ENCODE measurements at regions not wholly inside any gene's neighbourhood (a gene's known extent, or its start where the extent isn't known, plus 50 kb on each side); places are given as distances from the start of the nearest gene placed in this dataset.
"Not testable (repeated sequence)": the region's sequence is repeated elsewhere in the genome, so short reads cannot be mapped to it uniquely, and the experiment has no call there.

GRCh38 chr5:130643321-130643720 lies 521.7 kb downstream of the HINT1 start:
- TF ChIP-seq POLR2AphosphoS5 (IDR thresholded peaks at IDR 0.05; ENCODE audit: borderline replicate concordance, low read depth, low read length) = no peak
- TF ChIP-seq EZH2 (IDR thresholded peaks at IDR 0.05) = no peak
- TF ChIP-seq FOXP2 (optimal IDR thresholded peaks at IDR 0.05; ENCODE audit: control extremely low read depth, extremely low read length, insufficient read depth) = no peak

GRCh38 chr5:130642461-130642860 lies 522.6 kb downstream of the HINT1 start:
- Histone ChIP-seq H3K36me3 (ENCODE audit: insufficient read depth, low read length) (no peaks in the 10 kb centered on the region), H3K4me3 (no peak overlapping the region), H3K9ac (ENCODE audit: insufficient read length) (no peak overlapping the region), H3K27ac (no peak overlapping the region), H3K9me3 (ENCODE audit: low read depth, low read length) (no peaks in the 10 kb centered on the region)
- TF ChIP-seq POLR2AphosphoS5 (IDR thresholded peaks at IDR 0.05; ENCODE audit: borderline replicate concordance, low read depth, low read length) (no peak), EZH2 (IDR thresholded peaks at IDR 0.05) (no peak), FOXP2 (optimal IDR thresholded peaks at IDR 0.05; ENCODE audit: control extremely low read depth, extremely low read length, insufficient read depth) (no peak)
- no peak for DNase-seq (ENCODE audit: low read depth, low spot score)

More at GRCh38 chr5:130643321-130643720, 521.7 kb downstream of the HINT1 start:
- Histone ChIP-seq H3K4me3 (no peak overlapping the region), H3K36me3 (ENCODE audit: insufficient read depth, low read length) (no peaks in the 10 kb centered on the region), H3K27ac (no peak overlapping the region), H3K9me3 (ENCODE audit: low read depth, low read length) (no peaks in the 10 kb centered on the region), H3K9ac (ENCODE audit: insufficient read length) (no peak overlapping the region)
- DNase-seq (ENCODE audit: low read depth, low spot score) = no peak

- no peak for DNase-seq (ENCODE audit: low read depth, low spot score)
- H3K36me3 ChIP-seq (ENCODE audit: insufficient read depth, low read length) = no peaks in the 10 kb centered on the region
- no peak overlapping the region for H3K4me3 ChIP-seq
- H3K9ac ChIP-seq (ENCODE audit: insufficient read length) = no peak overlapping the region
- TF ChIP-seq FOXP2 (optimal IDR thresholded peaks at IDR 0.05; ENCODE audit: control extremely low read depth, extremely low read length, insufficient read depth) = no peak
- no peak for TF ChIP-seq EZH2 (IDR thresholded peaks at IDR 0.05)
- TF ChIP-seq POLR2AphosphoS5 (IDR thresholded peaks at IDR 0.05; ENCODE audit: borderline replicate concordance, low read depth, low read length) = no peak
- no peak overlapping the region for H3K27ac ChIP-seq
- no peaks in the 10 kb centered on the region for H3K9me3 ChIP-seq (ENCODE audit: low read depth, low read length)
Observed at GRCh38 chr5:130627145-130627544, 537.9 kb downstream of the HINT1 start.

GRCh38 chr5:130624805-130625204 lies 540.3 kb downstream of the HINT1 start:
- no peak for TF ChIP-seq EZH2 (IDR thresholded peaks at IDR 0.05)
- no peak for TF ChIP-seq FOXP2 (optimal IDR thresholded peaks at IDR 0.05; ENCODE audit: control extremely low read depth, extremely low read length, insufficient read depth)
- TF ChIP-seq POLR2AphosphoS5 (IDR thresholded peaks at IDR 0.05; ENCODE audit: borderline replicate concordance, low read depth, low read length) = no peak

GRCh38 chr5:130616161-130616560 lies 548.9 kb downstream of the HINT1 start:
- Histone ChIP-seq H3K4me3 (no peak overlapping the region), H3K9ac (ENCODE audit: insufficient read length) (no peak overlapping the region), H3K27ac (no peak overlapping the region), H3K9me3 (ENCODE audit: low read depth, low read length) (no peaks in the 10 kb centered on the region), H3K36me3 (ENCODE audit: insufficient read depth, low read length) (no peaks in the 10 kb centered on the region)
- no peak for TF ChIP-seq FOXP2 (optimal IDR thresholded peaks at IDR 0.05; ENCODE audit: control extremely low read depth, extremely low read length, insufficient read depth)
- no peak for DNase-seq (ENCODE audit: low read depth, low spot score)

More at GRCh38 chr5:130624805-130625204, 540.3 kb downstream of the HINT1 start:
- no peaks in the 10 kb centered on the region for H3K36me3 ChIP-seq (ENCODE audit: insufficient read depth, low read length)
- no peak overlapping the region for H3K9ac ChIP-seq (ENCODE audit: insufficient read length)
- H3K9me3 ChIP-seq (ENCODE audit: low read depth, low read length) = no peaks in the 10 kb centered on the region
- DNase-seq (ENCODE audit: low read depth, low spot score) = no peak
- no peak overlapping the region for H3K4me3 ChIP-seq
- no peak overlapping the region for H3K27ac ChIP-seq

- Histone ChIP-seq H3K36me3 (ENCODE audit: insufficient read depth, low read length) (no peaks in the 10 kb centered on the region), H3K9me3 (ENCODE audit: low read depth, low read length) (no peaks in the 10 kb centered on the region), H3K9ac (ENCODE audit: insufficient read length) (no peak overlapping the region), H3K27ac (no peak overlapping the region), H3K4me3 (no peak overlapping the region)
- TF ChIP-seq POLR2AphosphoS5 (IDR thresholded peaks at IDR 0.05; ENCODE audit: borderline replicate concordance, low read depth, low read length) = no peak
- TF ChIP-seq FOXP2 (optimal IDR thresholded peaks at IDR 0.05; ENCODE audit: control extremely low read depth, extremely low read length, insufficient read depth) = no peak
- TF ChIP-seq EZH2 (IDR thresholded peaks at IDR 0.05) = no peak
- DNase-seq (ENCODE audit: low read depth, low spot score) = no peak
Observed at GRCh38 chr5:130605234-130605633, 559.8 kb downstream of the HINT1 start.

GRCh38 chr5:130596647-130597046 lies 568.4 kb downstream of the HINT1 start:
- not testable (repeated sequence) for H3K4me3 ChIP-seq; H3K36me3 ChIP-seq (ENCODE audit: insufficient read depth, low read length); DNase-seq (ENCODE audit: low read depth, low spot score); H3K9ac ChIP-seq (ENCODE audit: insufficient read length); H3K9me3 ChIP-seq (ENCODE audit: low read depth, low read length); H3K27ac ChIP-seq

- DNase-seq (ENCODE audit: low read depth, low spot score) = no peak
- TF ChIP-seq FOXP2 (optimal IDR thresholded peaks at IDR 0.05; ENCODE audit: control extremely low read depth, extremely low read length, insufficient read depth) (no peak), POLR2AphosphoS5 (IDR thresholded peaks at IDR 0.05; ENCODE audit: borderline replicate concordance, low read depth, low read length) (no peak), EZH2 (IDR thresholded peaks at IDR 0.05) (no peak)
- no peak overlapping the region for H3K27ac ChIP-seq
- H3K9ac ChIP-seq (ENCODE audit: insufficient read length) = no peak overlapping the region
- no peaks in the 10 kb centered on the region for H3K9me3 ChIP-seq (ENCODE audit: low read depth, low read length)
- no peaks in the 10 kb centered on the region for H3K36me3 ChIP-seq (ENCODE audit: insufficient read depth, low read length)
- H3K4me3 ChIP-seq = no peak overlapping the region
Observed at GRCh38 chr5:130580264-130580663, 584.8 kb downstream of the HINT1 start.

- no peaks in the 10 kb centered on the region for H3K36me3 ChIP-seq (ENCODE audit: insufficient read depth, low read length)
- TF ChIP-seq FOXP2 (optimal IDR thresholded peaks at IDR 0.05; ENCODE audit: control extremely low read depth, extremely low read length, insufficient read depth) (no peak), POLR2AphosphoS5 (IDR thresholded peaks at IDR 0.05; ENCODE audit: borderline replicate concordance, low read depth, low read length) (no peak)
- no peak overlapping the region for H3K27ac ChIP-seq
- no peak overlapping the region for H3K9ac ChIP-seq (ENCODE audit: insufficient read length)
- no peaks in the 10 kb centered on the region for H3K9me3 ChIP-seq (ENCODE audit: low read depth, low read length)
- no peak overlapping the region for H3K4me3 ChIP-seq
- no peak for DNase-seq (ENCODE audit: low read depth, low spot score)
Observed at GRCh38 chr5:130578354-130578753, 586.7 kb downstream of the HINT1 start.
